Upper lobe of right lung (tissue), 1 donor: ENCODE measurements at regions not wholly inside any gene's neighbourhood (a gene's known extent, or its start where the extent isn't known, plus 50 kb on each side); places are given as distances from the start of the nearest gene placed in this dataset.
"Not testable (repeated sequence)": the region's sequence is repeated elsewhere in the genome, so short reads cannot be mapped to it uniquely, and the experiment has no call there.

ENCODE experiments used
- ATAC-seq: fragments of 200-7000 bp; cut with Tn5 transposase; one replicate; pipeline ENCODE4 v1.9.1; 2020; ENCODE audit warnings: mild to moderate bottlenecking, moderate library complexity
- DNase-seq: peaks from one replicate; pipeline ENCODE4 v3.0.0-alpha.2; 2020
- H3K27ac ChIP-seq: fragments of 200-600 bp; one replicate; pipeline ENCODE4 v1.8.0; 2022
- H3K27me3 ChIP-seq: fragments of 200-600 bp; one replicate; pipeline ENCODE4 v1.8.0; 2022; ENCODE audit warnings: mild to moderate bottlenecking
- H3K36me3 ChIP-seq: fragments of 200-600 bp; one replicate; pipeline ENCODE4 v1.8.0; 2022
- H3K4me1 ChIP-seq: fragments of 200-600 bp; one replicate; pipeline ENCODE4 v1.8.0; 2022
- H3K4me3 ChIP-seq: fragments of 200-600 bp; one replicate; pipeline ENCODE4 v1.8.0; 2022; ENCODE audit warnings: mild to moderate bottlenecking
- H3K9me3 ChIP-seq: fragments of 200-600 bp; one replicate; pipeline ENCODE4 v1.8.0; 2022
- CTCF ChIP-seq: fragments of 200-600 bp; IDR thresholded peaks from one replicate; pipeline ENCODE4 v1.8.0; 2022; ENCODE audit warnings: antibody characterized with exemption
- intact Hi-C: fragments of 100-400 bp; cut with DNase I; formaldehyde crosslinking; loops from one replicate; pipeline ENCODE4 v1.11.0; 2022
- donor health status: DM: no; HTN: yes; CAD: no; lungs with severe emphysema.

GRCh38 chr10:20396205-20396604, 500.9 kb downstream of the NEBL start:
- no peak for ATAC-seq
- Histone ChIP-seq H3K4me1 (no peaks in the 10 kb centered on the region), H3K27ac (no peak overlapping the region), H3K9me3 (no peaks in the 10 kb centered on the region), H3K4me3 (no peak overlapping the region), H3K36me3 (no peaks in the 10 kb centered on the region), H3K27me3 (no peaks in the 10 kb centered on the region)
- DNase-seq, result no peak
- intact Hi-C loops, result no loop called here
- no peak for TF ChIP-seq CTCF

- Histone ChIP-seq H3K9me3 (no peaks in the 10 kb centered on the region), H3K27ac (no peak overlapping the region), H3K4me1 (no peaks in the 10 kb centered on the region), H3K36me3 (no peaks in the 10 kb centered on the region), H3K27me3 (no peaks in the 10 kb centered on the region), H3K4me3 (no peak overlapping the region)
- TF ChIP-seq CTCF, result no peak
- ATAC-seq (no peak), DNase-seq (no peak)
- intact Hi-C loops, result no loop called here
Observed at GRCh38 chr10:20391629-20392028, 505.5 kb downstream of the NEBL start.

- no peak for ATAC-seq
- Histone ChIP-seq H3K27me3 (no peaks in the 10 kb centered on the region), H3K4me1 (no peaks in the 10 kb centered on the region), H3K9me3 (no peaks in the 10 kb centered on the region), H3K36me3 (no peaks in the 10 kb centered on the region), H3K27ac (no peak overlapping the region), H3K4me3 (no peak overlapping the region)
- intact Hi-C loops, result no loop called here
- TF ChIP-seq CTCF, result no peak
- DNase-seq, result no peak
Observed at GRCh38 chr10:20381761-20382160, 515.4 kb downstream of the NEBL start.

GRCh38 chr10:20380401-20380800, 516.7 kb downstream of the NEBL start:
- intact Hi-C loops, result no loop called here
- no peaks in the 10 kb centered on the region for H3K9me3 ChIP-seq
- H3K27ac ChIP-seq, result no peak overlapping the region
- no peak for DNase-seq
- TF ChIP-seq CTCF, result no peak
- H3K4me1 ChIP-seq, result no peaks in the 10 kb centered on the region
- no peak for ATAC-seq
- H3K27me3 ChIP-seq, result no peaks in the 10 kb centered on the region
- no peak overlapping the region for H3K4me3 ChIP-seq
- no peaks in the 10 kb centered on the region for H3K36me3 ChIP-seq

- DNase-seq, result no peak
- ATAC-seq, result no peak
- Histone ChIP-seq H3K4me3 (no peak overlapping the region), H3K9me3 (no peaks in the 10 kb centered on the region), H3K4me1 (no peaks in the 10 kb centered on the region), H3K27ac (no peak overlapping the region), H3K27me3 (no peaks in the 10 kb centered on the region), H3K36me3 (no peaks in the 10 kb centered on the region)
- intact Hi-C loops, result no loop called here
- no peak for TF ChIP-seq CTCF
Observed at GRCh38 chr10:20372748-20373147, 524.4 kb downstream of the NEBL start.

GRCh38 chr10:20370977-20371533, 526.1 kb downstream of the NEBL start:
- ATAC-seq, H3K27ac ChIP-seq, H3K9me3 ChIP-seq, intact Hi-C loops, H3K4me1 ChIP-seq, H3K27me3 ChIP-seq, H3K4me3 ChIP-seq, DNase-seq, H3K36me3 ChIP-seq: not testable (repeated sequence)
